GM23338 (cell line): ENCODE measurements at regions not wholly inside any gene's neighbourhood (a gene's known extent, or its start where the extent isn't known, plus 50 kb on each side); places are given as distances from the start of the nearest gene placed in this dataset.

Experiments
- ATAC-seq: fragments of 200-7000 bp; cut with Tn5 transposase; 3 replicates; pipeline ENCODE4 v1.9.1; 2020
- DNase-seq: peaks from one replicate; pipeline ENCODE4 v3.0.0-alpha.2; 2015; ENCODE audit warnings: low spot score
- H2AFZ ChIP-seq: fragments of 200-600 bp; sonication (generic); 2 replicates; pipeline ENCODE4 v1.8.0; 2016; ENCODE audit warnings: antibody characterized with exemption, mild to moderate bottlenecking, moderate library complexity
- H3F3A ChIP-seq: fragments of 200-600 bp; sonication (generic); replicated peaks from 2 replicates; pipeline ENCODE4 v1.8.0; 2017; ENCODE audit warnings: antibody characterized with exemption, mixed run types, low read depth
- H3K27ac ChIP-seq: fragments of 200-600 bp; sonication (generic); 2 replicates; pipeline ENCODE4 v1.6.1; 2016; ENCODE audit warnings: low read depth
- H3K27me3 ChIP-seq: fragments of 200-600 bp; sonication (generic); 2 replicates; pipeline ENCODE4 v1.8.0; 2016; ENCODE audit warnings: mild to moderate bottlenecking, mixed run types, moderate library complexity; ENCODE audit not compliant: insufficient read depth
- H3K36me3 ChIP-seq: fragments of 200-600 bp; sonication (generic); 2 replicates; pipeline ENCODE4 v1.8.0; 2016; ENCODE audit warnings: mild to moderate bottlenecking; ENCODE audit not compliant: insufficient read depth
- H3K4me1 ChIP-seq: fragments of 200-600 bp; sonication (generic); 2 replicates; pipeline ENCODE4 v1.8.0; 2016; ENCODE audit warnings: mild to moderate bottlenecking, moderate library complexity; ENCODE audit not compliant: insufficient read depth
- H3K4me2 ChIP-seq: fragments of 200-600 bp; sonication (generic); 2 replicates; pipeline ENCODE4 v1.7.1; 2017; ENCODE audit warnings: mixed run types
- H3K4me3 ChIP-seq: fragments of 200-600 bp; sonication (generic); 2 replicates; pipeline ENCODE4 v1.6.1; 2016; ENCODE audit warnings: mixed run types
- H3K79me2 ChIP-seq: fragments of 200-600 bp; sonication (generic); replicated peaks from 2 replicates; pipeline ENCODE4 v1.8.0; 2017; ENCODE audit warnings: mild to moderate bottlenecking; ENCODE audit not compliant: insufficient read depth
- H3K9me2 ChIP-seq: fragments of 200-600 bp; sonication (generic); 2 replicates; pipeline ENCODE4 v1.8.0; 2017; ENCODE audit not compliant: insufficient read depth
- H4K20me1 ChIP-seq: fragments of 200-600 bp; sonication (generic); replicated peaks from 2 replicates; pipeline ENCODE4 v1.8.0; 2017; ENCODE audit warnings: mild to moderate bottlenecking; ENCODE audit not compliant: insufficient read depth
- H3K27ac Mint-ChIP-seq: 2 replicates; pipeline ENCODE4 v1.8.0; 2020; ENCODE audit warnings: inconsistent platforms, mild to moderate bottlenecking, moderate library complexity, mixed read lengths
- H3K27me3 Mint-ChIP-seq: 3 replicates; pipeline ENCODE4 v1.8.0; 2022; ENCODE audit warnings: low read depth, mild to moderate bottlenecking, moderate library complexity, mixed read lengths, inconsistent platforms; ENCODE audit not compliant: insufficient read depth, poor library complexity
- H3K36me3 Mint-ChIP-seq: 3 replicates; pipeline ENCODE4 v1.8.0; 2021; ENCODE audit warnings: low read depth, mild to moderate bottlenecking, inconsistent platforms, moderate library complexity, mixed read lengths
- H3K4me1 Mint-ChIP-seq: 3 replicates; pipeline ENCODE4 v1.8.0; 2020; ENCODE audit warnings: mild to moderate bottlenecking, inconsistent platforms, mixed read lengths
- H3K4me3 Mint-ChIP-seq: 3 replicates; pipeline ENCODE4 v1.8.0; 2021; ENCODE audit warnings: moderate library complexity, mild to moderate bottlenecking, inconsistent platforms, mixed read lengths
- H3K9me3 Mint-ChIP-seq: 3 replicates; pipeline ENCODE4 v1.8.0; 2020; ENCODE audit warnings: moderate library complexity, mild to moderate bottlenecking, inconsistent platforms, mixed read lengths
- CREB1 ChIP-seq: fragments of 250-450 bp; sonication (Bioruptor Pico); IDR thresholded peaks from 2 replicates; pipeline ENCODE4 v1.5.0; 2020; ENCODE audit warnings: low read depth, mild to moderate bottlenecking, moderate library complexity
- NANOG ChIP-seq: IDR thresholded peaks from 2 replicates; pipeline ENCODE4 v1.6.1; 2016; ENCODE audit warnings: antibody characterized with exemption, borderline replicate concordance
- STAT1 ChIP-seq: IDR thresholded peaks from one replicate; pipeline ENCODE4 v1.6.1; 2016; ENCODE audit warnings: antibody characterized with exemption; ENCODE audit not compliant: unreplicated experiment
- ZNF114 ChIP-seq: fragments of 250-450 bp; sonication (Bioruptor Pico); IDR thresholded peaks from 2 replicates; pipeline ENCODE4 v1.5.0; 2020; ENCODE audit warnings: mild to moderate bottlenecking, moderate library complexity
- ZNF331 ChIP-seq: fragments of 250-450 bp; sonication (Bioruptor Pico); IDR thresholded peaks from 2 replicates; pipeline ENCODE4 v1.5.0; 2020; ENCODE audit warnings: low read depth, mild to moderate bottlenecking, moderate library complexity
- ZNF462 ChIP-seq: fragments of 250-450 bp; sonication (Bioruptor Pico); IDR thresholded peaks from 2 replicates; pipeline ENCODE4 v1.5.0; 2020; ENCODE audit warnings: mild to moderate bottlenecking, moderate library complexity
- TF ChIP-seq, protein P1 (sequence below): IDR thresholded peaks from 2 replicates; pipeline ENCODE4 v1.6.1; 2016; ENCODE audit warnings: antibody characterized with exemption

- TF ChIP-seq ZNF462 (CRISPR knock-in tag) (no peak), ZNF114 (CRISPR knock-in tag) (no peak), NANOG (no peak)
Measured at GRCh38 chr18:51603111-51603510, 405.6 kb upstream of the MEX3C start (continued).

- Mint-ChIP-seq H3K27ac (no peak overlapping the region), H3K4me1 (no peaks in the 10 kb centered on the region), H3K4me3 (no peak overlapping the region), H3K36me3 (peaks cover 7% of the 10 kb centered on the region; the same call in 2 of the 3 replicates), H3K9me3 (peaks cover 7% of the 10 kb centered on the region), H3K27me3 (peaks cover 1% of the 10 kb centered on the region)
- Histone ChIP-seq H3K79me2 (no peaks in the 10 kb centered on the region), H2AFZ (no peak overlapping the region), H3K4me3 (no peak overlapping the region), H3F3A (no peaks in the 10 kb centered on the region), H3K27ac (no peak overlapping the region), H4K20me1 (no peaks in the 10 kb centered on the region), H3K4me1 (no peaks in the 10 kb centered on the region), H3K36me3 (no peaks in the 10 kb centered on the region), H3K27me3 (no peaks in the 10 kb centered on the region), H3K9me2 (no peaks in the 10 kb centered on the region), H3K4me2 (no peak overlapping the region)
- ATAC-seq (no peak), DNase-seq (no peak)
- TF ChIP-seq, protein P1, sequence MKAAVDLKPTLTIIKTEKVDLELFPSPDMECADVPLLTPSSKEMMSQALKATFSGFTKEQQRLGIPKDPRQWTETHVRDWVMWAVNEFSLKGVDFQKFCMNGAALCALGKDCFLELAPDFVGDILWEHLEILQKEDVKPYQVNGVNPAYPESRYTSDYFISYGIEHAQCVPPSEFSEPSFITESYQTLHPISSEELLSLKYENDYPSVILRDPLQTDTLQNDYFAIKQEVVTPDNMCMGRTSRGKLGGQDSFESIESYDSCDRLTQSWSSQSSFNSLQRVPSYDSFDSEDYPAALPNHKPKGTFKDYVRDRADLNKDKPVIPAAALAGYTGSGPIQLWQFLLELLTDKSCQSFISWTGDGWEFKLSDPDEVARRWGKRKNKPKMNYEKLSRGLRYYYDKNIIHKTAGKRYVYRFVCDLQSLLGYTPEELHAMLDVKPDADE, result no peak
- TF ChIP-seq ZNF114 (CRISPR knock-in tag) (no peak), STAT1 (no peak), CREB1 (CRISPR knock-in tag) (no peak), NANOG (no peak), ZNF331 (CRISPR knock-in tag) (no peak)
Measured at GRCh38 chr18:51603551-51603950, 406.1 kb upstream of the MEX3C start.
